ENCODE measurements at regions not wholly inside any gene's neighbourhood (a gene's known extent, or its start where the extent isn't known, plus 50 kb on each side); places are given as distances from the start of the nearest gene placed in this dataset.

GRCh38 chr5:85170183-85170582 is 785.5 kb upstream of the EDIL3 start:
- DNase-seq (ENCODE audit: low read depth), result no peak

- DNase-seq (ENCODE audit: low read depth), result no peak
These were observed 788.8 kb upstream of the EDIL3 start for GRCh38 chr5:85173469-85173868.

- DNase-seq (ENCODE audit: low read depth), result no peak
These were observed 797.7 kb upstream of the EDIL3 start for GRCh38 chr5:85182344-85182743.

GRCh38 chr5:85204289-85204688 is 819.6 kb upstream of the EDIL3 start:
- DNase-seq (ENCODE audit: low read depth), result no peak

GRCh38 chr5:85205430-85205829 is 820.8 kb upstream of the EDIL3 start:
- no peak for DNase-seq (ENCODE audit: low read depth)

- no peak for DNase-seq (ENCODE audit: low read depth)
These were observed 840.7 kb upstream of the EDIL3 start for GRCh38 chr5:85225388-85225787.

- DNase-seq (ENCODE audit: low read depth), result no peak
These were observed 864.5 kb upstream of the EDIL3 start for GRCh38 chr5:85249204-85249603.

- no peak for DNase-seq (ENCODE audit: low read depth)
These were observed 878.4 kb upstream of the EDIL3 start for GRCh38 chr5:85263125-85263524.

- no peak for DNase-seq (ENCODE audit: low read depth)
These were observed 882.0 kb upstream of the EDIL3 start for GRCh38 chr5:85266692-85267091.

GRCh38 chr5:85268194-85268593 is 883.5 kb upstream of the EDIL3 start:
- DNase-seq (ENCODE audit: low read depth), result no peak

- no peak for DNase-seq (ENCODE audit: low read depth)
These were observed 893.5 kb upstream of the EDIL3 start for GRCh38 chr5:85278193-85278592.

GRCh38 chr5:85288914-85289313 is 904.2 kb upstream of the EDIL3 start:
- no peak for DNase-seq (ENCODE audit: low read depth)

- DNase-seq (ENCODE audit: low read depth), result no peak
These were observed 908.6 kb upstream of the EDIL3 start for GRCh38 chr5:85293145-85293785.

GRCh38 chr5:85304524-85304923 is 919.8 kb upstream of the EDIL3 start:
- DNase-seq (ENCODE audit: low read depth), result no peak

- no peak for DNase-seq (ENCODE audit: low read depth)
These were observed 921.1 kb upstream of the EDIL3 start for GRCh38 chr5:85305766-85306165.

GRCh38 chr5:85311536-85311935 is 926.9 kb upstream of the EDIL3 start:
- no peak for DNase-seq (ENCODE audit: low read depth)

GRCh38 chr5:85320495-85320894 is 935.8 kb upstream of the EDIL3 start:
- DNase-seq (ENCODE audit: low read depth), result no peak

GRCh38 chr5:85333276-85333675 is 948.6 kb upstream of the EDIL3 start:
- DNase-seq (ENCODE audit: low read depth), result no peak

GRCh38 chr5:85337435-85337834 is 952.8 kb upstream of the EDIL3 start:
- DNase-seq (ENCODE audit: low read depth), result no peak

GRCh38 chr5:85340790-85341189 is 956.1 kb upstream of the EDIL3 start:
- no peak for DNase-seq (ENCODE audit: low read depth)

GRCh38 chr5:85345818-85346217 is 961.1 kb upstream of the EDIL3 start:
- no peak for DNase-seq (ENCODE audit: low read depth)

GRCh38 chr5:85357309-85357708 is 972.6 kb upstream of the EDIL3 start:
- DNase-seq (ENCODE audit: low read depth), result no peak

- DNase-seq (ENCODE audit: low read depth), result no peak
These were observed 990.8 kb upstream of the EDIL3 start for GRCh38 chr5:85375525-85375924.

- no peak for DNase-seq (ENCODE audit: low read depth)
These were observed 1004.1 kb upstream of the EDIL3 start for GRCh38 chr5:85388770-85389169.
